Superior temporal gyrus (tissue), 1 donor: ENCODE measurements at regions not wholly inside any gene's neighbourhood (a gene's known extent, or its start where the extent isn't known, plus 50 kb on each side); places are given as distances from the start of the nearest gene placed in this dataset.
A peak's percentile ranks its signal among the peaks of the same experiment; 100 is the strongest.
"Not testable (repeated sequence)": the region's sequence is repeated elsewhere in the genome, so short reads cannot be mapped to it uniquely, and the experiment has no call there.

Experiments used
- DNase-seq: peaks from one replicate; pipeline ENCODE4 v3.0.0-alpha.2; 2016; ENCODE audit errors: extremely low spot score

DNA sequence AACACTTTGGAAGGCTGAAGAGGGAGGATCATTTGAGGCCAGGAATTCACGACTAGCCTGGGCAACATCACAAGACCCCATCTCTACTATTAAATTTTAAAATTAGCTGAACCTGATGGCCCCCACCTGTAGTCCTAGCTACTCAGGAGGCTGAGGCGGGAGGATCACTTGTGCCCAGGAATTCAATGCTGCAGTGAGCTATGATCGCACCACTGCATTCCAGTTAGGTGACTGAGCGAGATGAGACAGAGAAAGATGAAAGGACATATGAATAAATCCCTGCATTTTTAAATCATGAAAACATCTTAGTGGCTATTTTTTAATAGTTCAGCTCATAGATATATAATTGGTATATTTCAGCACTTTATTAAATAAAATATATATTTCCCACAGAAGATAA is 93.8 kb downstream of the GPR63 start:
- DNase-seq, result no peak

DNA sequence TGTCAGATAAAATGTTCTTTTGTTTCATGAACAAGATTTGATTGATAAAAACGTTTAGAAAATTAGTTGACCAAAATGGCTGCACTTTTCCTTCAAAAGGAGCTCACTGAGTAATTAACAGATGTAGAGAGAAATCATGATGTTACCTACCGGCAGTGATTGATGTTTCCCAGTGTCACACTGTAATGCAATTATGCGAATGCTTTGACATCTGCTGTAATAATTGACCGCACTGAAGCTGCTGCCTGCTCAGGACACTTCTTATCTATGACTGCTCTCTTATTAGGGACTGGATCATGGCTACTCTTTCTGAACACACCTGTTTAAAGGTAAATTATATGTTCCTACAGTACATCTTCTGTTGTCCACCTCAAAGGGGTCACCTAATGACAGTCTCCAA is 94.6 kb downstream of the GPR63 start:
- DNase-seq, result no peak

DNA sequence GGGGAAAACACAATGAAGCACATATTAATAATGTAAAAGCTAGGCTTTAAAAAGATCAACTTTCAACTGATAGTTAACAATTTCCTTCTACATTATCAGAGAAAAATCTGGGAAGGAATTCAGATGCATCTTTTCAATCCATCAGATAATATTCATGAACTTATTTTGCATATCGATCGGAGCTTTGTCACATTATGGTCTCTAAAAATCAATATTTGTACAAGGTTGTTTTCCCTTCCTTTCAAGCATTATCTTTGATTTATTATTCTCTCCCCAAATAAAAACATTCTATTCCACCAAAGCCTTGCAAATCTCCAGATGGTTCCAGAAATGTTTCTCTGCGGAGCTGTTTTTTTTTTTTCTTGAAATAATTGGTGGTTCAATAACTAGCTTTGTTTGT is 101.9 kb downstream of the GPR63 start:
- DNase-seq, result no peak

DNA sequence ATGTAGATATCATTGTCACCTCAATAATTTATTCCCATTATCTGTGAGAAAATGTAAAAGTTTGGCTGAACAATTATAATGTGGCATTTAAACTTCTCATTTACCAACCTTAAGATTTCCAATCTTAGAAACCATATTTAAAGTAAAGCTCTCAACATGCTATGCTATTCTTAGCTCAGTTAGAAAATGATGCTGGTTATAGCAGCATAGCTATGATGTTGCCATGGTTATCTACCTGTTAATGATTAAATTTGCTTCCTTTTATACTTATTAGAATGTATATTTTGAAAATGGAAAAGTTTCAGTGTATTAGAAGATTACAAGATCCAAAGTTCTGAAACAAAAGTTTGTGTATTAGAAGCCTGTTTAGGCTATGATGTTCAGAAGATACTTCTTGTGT is 110.1 kb downstream of the GPR63 start:
- DNase-seq, result no peak

DNA sequence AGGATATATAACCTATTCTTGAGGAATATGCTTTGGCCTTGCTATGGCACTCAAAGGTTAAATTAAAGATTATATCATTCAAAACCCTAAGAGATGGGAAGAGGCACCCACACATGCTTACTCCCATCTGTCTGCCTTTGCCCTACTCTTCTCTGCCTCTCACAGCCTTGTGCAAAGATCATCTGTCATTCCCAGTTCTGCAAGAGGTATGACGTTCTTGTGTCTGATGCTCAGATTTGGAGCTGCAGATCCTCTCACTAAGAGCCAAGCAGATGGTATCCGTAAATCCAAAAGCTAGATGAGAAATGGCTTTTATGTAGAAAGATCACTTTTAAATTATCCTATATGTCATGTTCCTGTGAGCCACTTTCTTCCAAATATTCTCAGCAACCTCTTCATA is 112.0 kb downstream of the GPR63 start:
- DNase-seq, result peak; percentile 20

DNA sequence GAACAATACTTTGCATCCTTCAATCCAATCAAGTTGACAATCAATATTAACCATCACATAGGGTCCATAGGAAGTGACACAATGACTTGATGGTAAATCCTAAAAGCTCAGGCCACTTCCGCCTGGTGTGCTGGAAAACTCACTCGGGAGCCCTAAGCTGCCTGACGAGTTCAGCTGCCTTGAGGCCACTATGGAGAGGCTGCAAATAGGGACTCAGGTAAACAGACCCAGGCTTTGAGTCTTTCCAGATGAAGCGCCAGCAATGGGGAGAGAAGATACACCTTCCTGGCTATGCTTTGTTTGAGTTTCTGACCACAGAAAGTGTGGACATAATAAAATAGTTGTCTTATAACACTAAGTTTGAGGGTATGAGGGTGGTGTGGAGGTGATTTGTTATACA is 112.6 kb downstream of the GPR63 start:
- DNase-seq, result no peak

DNA sequence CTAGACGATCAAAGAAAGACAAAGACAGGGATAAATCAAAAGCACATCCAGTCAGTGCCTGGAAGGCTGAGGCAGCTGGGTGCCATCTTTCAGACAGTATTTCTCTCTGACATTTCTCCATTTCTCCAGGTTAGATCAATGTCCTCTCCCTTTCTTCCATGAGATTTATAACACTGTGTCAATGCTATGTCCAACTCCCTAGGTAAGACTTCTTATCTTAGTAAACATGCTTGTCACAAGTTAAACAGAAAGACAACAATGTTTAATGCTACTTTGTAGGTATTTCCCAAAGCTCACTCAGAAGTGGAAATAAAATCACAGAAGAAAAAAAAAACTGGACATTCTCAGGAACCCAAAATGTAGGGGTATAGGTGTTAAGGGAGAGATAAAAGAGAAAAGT is 113.9 kb downstream of the GPR63 start:
- no peak for DNase-seq

DNA sequence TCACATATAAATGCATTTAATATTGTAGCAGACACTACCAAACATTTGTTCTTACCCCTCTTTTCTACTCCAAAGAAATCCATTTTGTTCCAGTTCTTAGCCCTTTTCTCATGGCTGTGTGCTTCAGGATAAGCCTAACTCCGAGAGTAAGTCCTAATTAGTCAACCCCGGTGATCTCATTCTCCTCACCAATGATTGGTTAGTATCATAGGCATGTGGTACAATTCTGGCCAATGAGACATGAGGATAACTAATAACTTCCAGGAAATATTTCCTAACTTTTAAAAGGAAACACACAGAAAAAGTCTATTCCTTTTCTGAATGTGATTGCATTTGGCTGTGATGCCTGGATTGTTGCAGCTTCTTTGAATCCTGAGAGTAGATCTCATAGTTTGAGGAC is 116.0 kb downstream of the GPR63 start:
- no peak for DNase-seq

DNA sequence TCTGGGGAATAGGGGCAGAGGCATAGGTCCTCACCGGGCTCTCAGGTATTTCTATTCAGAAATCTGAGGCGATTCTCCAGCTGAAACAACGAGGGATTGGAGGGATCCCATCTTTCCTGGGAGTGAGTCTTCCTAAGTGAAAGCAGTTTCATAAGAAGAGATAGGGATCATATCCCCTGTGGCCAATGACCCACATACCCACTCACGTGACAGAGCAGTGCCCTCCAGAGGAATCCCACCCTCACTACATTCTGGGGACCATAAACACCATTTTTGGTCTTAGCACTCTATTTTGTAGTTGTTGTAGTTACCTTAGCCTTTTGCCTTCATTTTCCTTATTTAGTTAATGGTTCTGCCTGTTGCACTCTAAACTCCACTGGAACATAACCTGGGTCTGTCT is 121.1 kb downstream of the GPR63 start:
- DNase-seq, result no peak

DNA sequence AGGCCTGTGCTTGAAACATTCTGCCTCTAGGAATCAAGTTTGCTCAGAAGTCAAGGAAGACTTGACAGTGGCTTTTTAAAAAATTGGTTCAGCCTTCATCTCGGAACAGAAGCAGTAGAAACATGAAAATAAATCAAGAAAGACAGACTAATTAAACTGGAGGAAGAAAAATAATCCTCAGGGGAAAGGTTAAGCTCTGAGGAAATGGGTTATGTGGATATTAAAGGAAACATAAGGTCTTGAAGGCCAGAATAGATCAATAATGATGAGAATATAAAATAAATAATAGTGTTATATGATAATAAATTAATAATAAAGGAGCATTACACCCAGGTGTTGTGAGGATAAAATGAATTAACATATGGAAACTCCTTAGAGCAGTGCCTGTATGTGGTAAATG is 121.7 kb downstream of the GPR63 start:
- DNase-seq, result no peak

DNA sequence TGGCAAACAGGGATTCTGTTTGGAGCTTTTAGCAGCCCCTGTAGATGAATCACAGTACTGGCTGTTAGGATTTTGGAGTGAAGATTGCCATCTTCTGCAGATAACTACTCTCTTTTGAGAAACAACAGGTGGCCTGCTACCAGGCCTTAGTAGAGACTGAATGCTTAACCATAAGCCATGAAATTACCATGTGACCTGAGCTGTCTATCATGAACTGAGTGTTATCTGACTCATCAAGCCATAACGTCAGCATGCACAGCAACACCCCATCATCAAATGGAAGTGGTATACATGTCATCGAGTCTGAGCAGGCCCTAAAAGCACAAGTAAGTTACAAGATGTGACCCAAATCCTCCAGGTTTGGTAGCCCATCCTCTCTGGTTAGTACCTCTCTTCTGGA is 132.6 kb downstream of the GPR63 start:
- DNase-seq, result no peak

DNA sequence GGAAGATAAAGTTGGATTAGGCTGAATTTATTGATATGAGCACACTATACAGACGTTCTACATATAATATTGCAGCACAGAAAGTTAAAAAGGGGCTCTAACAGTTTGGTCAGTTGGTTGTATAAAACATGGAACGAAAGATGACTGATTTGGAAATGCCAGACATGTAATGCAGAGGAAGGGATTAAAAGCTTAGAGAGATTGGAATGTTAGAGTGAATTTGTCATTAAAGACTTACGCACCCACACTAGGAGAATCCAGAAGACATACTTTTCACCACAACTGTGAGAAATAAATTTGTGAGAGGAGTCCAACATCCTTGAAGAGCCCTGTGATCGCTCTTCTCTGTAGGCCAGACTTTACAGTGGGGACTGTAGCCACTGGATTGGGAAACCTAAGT is 134.7 kb downstream of the GPR63 start:
- no peak for DNase-seq

DNA sequence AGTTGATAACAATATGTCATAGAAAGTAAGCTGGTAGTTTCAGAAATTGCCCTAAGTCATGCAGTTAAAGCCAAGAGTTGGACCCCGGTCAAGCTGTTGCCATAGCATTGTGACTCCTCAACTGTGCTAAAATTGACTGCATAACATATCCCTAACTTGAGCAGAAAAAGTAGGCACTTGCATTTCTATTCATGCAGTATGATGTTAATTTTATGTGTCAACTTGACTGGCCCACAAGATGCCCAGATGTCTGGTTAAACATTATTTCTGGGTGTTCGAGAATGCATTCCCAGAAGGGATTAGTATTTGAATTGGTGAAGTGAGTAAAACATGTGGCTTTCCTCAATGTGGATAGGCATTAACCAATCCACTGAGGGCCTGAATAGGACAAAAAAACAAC is 136.4 kb downstream of the GPR63 start:
- no peak for DNase-seq

DNA sequence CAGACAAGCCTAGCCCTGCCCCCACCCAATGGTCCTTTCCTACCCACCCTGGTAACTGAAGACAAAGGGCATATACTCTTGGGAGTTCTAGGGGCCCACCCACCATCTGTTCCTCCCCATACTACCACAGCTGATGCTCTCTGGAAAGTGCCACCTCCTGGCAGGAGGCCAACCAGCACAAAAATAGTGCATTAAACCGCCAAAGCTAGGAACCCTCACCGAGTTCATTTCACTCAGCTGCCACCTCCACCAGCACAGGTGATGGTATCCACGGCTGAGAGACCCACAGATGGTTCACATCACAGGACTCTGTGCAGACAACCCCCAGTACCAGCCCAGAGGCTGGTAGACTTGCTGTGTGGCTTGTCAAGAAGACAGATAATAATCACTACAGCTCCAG is 131.5 kb downstream of the FHL5 start:
- DNase-seq, result not testable (repeated sequence)

DNA sequence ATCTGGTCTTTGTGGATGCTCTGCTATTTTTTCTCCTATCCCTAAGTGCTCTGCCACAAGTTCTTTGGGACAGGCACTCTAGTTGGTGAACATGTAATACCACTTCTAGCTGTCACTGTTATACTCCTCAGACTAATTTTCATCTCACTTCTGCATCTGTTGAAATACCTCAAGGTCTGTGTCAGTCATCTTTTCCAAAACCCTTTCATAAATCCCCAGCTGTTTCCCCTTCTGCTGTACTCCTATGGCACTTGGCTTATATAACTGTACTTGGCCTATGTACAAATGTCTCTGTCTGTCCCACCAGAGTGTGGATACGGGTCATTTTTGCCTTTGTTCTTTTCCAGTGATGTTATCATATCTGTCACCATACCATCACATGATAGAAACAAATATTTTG is 124.2 kb downstream of the FHL5 start:
- DNase-seq, result no peak

DNA sequence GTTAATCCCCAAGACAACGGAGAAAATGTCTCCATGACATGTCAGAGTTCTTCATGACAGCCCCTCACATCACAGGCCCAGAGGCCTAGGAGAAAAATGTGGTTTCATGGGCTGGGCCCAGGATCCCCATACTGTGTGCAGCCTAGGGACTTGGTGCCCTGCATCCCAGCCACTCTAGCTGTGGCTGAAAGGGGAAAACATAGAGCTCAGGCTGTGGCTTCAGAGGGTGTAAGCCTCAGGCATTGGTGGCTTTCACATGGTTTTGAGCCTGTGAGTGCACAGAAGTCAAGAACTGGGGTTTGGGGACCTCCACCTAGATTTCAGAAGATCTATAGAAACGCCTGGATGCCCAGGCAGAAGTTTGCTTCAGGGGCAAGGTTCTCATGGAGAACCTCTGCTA is 122.8 kb downstream of the FHL5 start:
- no peak for DNase-seq

DNA sequence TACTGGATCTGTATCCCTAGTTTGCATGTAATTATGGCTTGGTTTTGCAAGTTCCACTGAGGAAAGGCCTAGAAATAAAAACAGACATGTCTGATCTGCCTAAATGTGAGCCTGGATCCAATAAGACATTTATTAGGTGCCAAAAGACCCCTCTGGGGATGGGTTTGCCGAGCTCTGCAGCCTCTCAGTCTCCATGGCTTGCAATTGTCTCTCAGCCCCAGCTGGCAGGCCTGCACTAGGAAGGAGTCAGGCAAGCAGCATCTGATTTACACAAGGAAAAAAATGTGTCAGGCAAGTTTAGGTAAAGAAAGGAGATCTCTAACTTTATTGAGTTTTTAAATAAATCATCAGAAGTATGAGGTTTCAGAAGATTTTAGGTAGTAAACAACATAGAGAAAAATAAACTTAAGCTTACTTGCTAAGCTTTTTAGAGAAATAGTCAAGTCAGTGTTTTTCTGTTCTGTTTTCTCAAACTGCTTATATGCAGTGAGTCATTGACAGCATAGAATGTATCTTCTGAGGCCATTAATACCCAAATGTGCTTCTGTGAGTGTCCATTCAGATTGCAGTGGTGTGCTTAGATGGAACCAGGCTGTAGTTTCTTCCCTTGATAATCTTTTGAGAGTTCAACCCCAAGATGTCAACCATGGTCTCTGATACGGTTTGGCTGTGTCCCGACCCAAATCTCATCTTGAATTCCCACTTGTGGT is 121.0 kb downstream of the FHL5 start:
- no peak for DNase-seq

DNA sequence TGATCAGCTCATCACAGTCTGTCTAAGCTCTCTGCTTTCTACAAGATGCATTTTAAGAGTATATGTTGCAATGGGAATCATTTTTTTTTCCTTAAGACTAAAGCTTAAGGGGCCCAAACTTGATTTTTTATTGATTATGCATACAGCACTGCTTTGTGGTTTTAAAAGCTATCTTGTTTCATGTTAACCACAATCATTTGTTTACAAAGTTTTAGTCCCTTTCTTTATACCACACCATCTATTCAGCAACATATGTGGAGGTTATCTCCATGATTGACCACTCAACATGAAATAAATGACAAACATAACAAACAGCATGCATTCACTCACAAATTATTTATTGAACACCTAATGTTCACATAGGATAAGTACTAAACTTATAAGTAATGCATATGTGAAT is 119.1 kb downstream of the FHL5 start:
- no peak for DNase-seq

DNA sequence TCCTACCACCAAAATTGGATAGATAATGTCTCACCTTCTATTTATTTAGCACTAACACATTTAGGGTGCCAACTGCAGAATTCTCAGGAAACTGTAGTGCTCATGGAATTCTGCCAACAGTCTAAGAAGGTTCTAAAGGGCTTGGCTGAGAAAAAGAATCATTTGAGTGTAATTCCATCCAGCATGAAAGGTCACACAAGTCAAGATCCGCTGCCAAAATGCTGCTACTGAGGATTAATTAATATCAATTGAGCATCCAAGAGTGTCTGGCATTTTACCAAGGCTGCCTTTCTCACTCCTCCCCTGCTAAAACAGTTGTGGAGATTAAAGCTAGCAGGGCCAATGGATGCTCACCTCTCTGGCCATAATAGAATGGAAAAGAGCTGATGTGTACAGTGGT is 112.7 kb downstream of the FHL5 start:
- DNase-seq, result no peak
